Ammon's horn (tissue), 1 donor: ENCODE measurements at regions not wholly inside any gene's neighbourhood (a gene's known extent, or its start where the extent isn't known, plus 50 kb on each side); places are given as distances from the start of the nearest gene placed in this dataset.

ENCODE experiments used
- DNase-seq: peaks from one replicate; pipeline ENCODE4 v3.0.0-alpha.2; 2016; ENCODE audit warnings: low spot score

GRCh38 chr6:53413326-53413725 is 64.6 kb upstream of the ELOVL5 start:
- DNase-seq = no peak

GRCh38 chr6:53412751-53413150 is 64.0 kb upstream of the ELOVL5 start:
- no peak for DNase-seq

- DNase-seq = no peak
These were observed 63.4 kb upstream of the ELOVL5 start for GRCh38 chr6:53412021-53412715.

GRCh38 chr6:53411451-53411850 is 62.7 kb upstream of the ELOVL5 start:
- DNase-seq = no peak

- DNase-seq = peak; percentile 53
These were observed 61.9 kb upstream of the ELOVL5 start for GRCh38 chr6:53410508-53411258.

GRCh38 chr6:53408826-53409225 is 60.1 kb upstream of the ELOVL5 start:
- no peak for DNase-seq

- no peak for DNase-seq
These were observed 50.2 kb upstream of the ELOVL5 start for GRCh38 chr6:53399027-53399344.

GRCh38 chr6:53398247-53399026 is 49.7 kb upstream of the ELOVL5 start:
- DNase-seq = no peak
